GM23248 (cell line): ENCODE measurements at regions not wholly inside any gene's neighbourhood (a gene's known extent, or its start where the extent isn't known, plus 50 kb on each side); places are given as distances from the start of the nearest gene placed in this dataset.

ENCODE experiments used
- DNase-seq: peaks from one replicate; pipeline ENCODE4 v3.0.0-alpha.2; 2015
- H2AFZ ChIP-seq: fragments of 200-600 bp; sonication (generic); 2 replicates; pipeline ENCODE4 v1.6.1; 2016; ENCODE audit warnings: antibody characterized with exemption
- H3F3A ChIP-seq: fragments of 200-600 bp; sonication (generic); 2 replicates; pipeline ENCODE4 v1.6.1; 2016; ENCODE audit warnings: mild to moderate bottlenecking, antibody characterized with exemption, mixed run types; ENCODE audit not compliant: insufficient read depth
- H3K27ac ChIP-seq: fragments of 200-600 bp; sonication (generic); 2 replicates; pipeline ENCODE4 v1.5.1; 2016; ENCODE audit warnings: mild to moderate bottlenecking
- H3K27me3 ChIP-seq: fragments of 200-600 bp; sonication (generic); replicated peaks from 2 replicates; pipeline ENCODE4 v1.6.1; 2016; ENCODE audit warnings: mild to moderate bottlenecking; ENCODE audit not compliant: insufficient read depth
- H3K36me3 ChIP-seq: fragments of 200-600 bp; sonication (generic); 2 replicates; pipeline ENCODE4 v1.6.1; 2016; ENCODE audit warnings: low read depth, mild to moderate bottlenecking
- H3K4me1 ChIP-seq: fragments of 200-600 bp; sonication (generic); 2 replicates; pipeline ENCODE4 v1.6.1; 2016; ENCODE audit warnings: mild to moderate bottlenecking; ENCODE audit not compliant: insufficient read depth
- H3K4me2 ChIP-seq: fragments of 200-600 bp; sonication (generic); one replicate; pipeline ENCODE4 v1.6.1; 2016; ENCODE audit warnings: mild to moderate bottlenecking; ENCODE audit not compliant: unreplicated experiment
- H3K4me3 ChIP-seq: fragments of 200-600 bp; sonication (generic); 2 replicates; pipeline ENCODE4 v1.5.1; 2016; ENCODE audit warnings: mild to moderate bottlenecking
- H3K79me2 ChIP-seq: fragments of 200-600 bp; sonication (generic); 2 replicates; pipeline ENCODE4 v1.6.1; 2016; ENCODE audit warnings: mild to moderate bottlenecking; ENCODE audit not compliant: insufficient read depth
- H3K9ac ChIP-seq: fragments of 200-600 bp; sonication (generic); 2 replicates; pipeline ENCODE4 v1.6.1; 2016; ENCODE audit warnings: mild to moderate bottlenecking
- H3K9me2 ChIP-seq: fragments of 200-600 bp; sonication (generic); 2 replicates; pipeline ENCODE4 v1.6.1; 2016; ENCODE audit warnings: mixed run types, mild to moderate bottlenecking, moderate library complexity; ENCODE audit not compliant: insufficient read depth
- H3K9me3 ChIP-seq: fragments of 200-600 bp; sonication (generic); one replicate; pipeline ENCODE4 v1.6.1; 2017; ENCODE audit warnings: low read depth
- H4K20me1 ChIP-seq: fragments of 200-600 bp; sonication (generic); 2 replicates; pipeline ENCODE4 v1.6.0; 2016; ENCODE audit not compliant: insufficient read depth
- EZH2 ChIP-seq: fragments of 200-600 bp; sonication (generic); IDR thresholded peaks from 2 replicates; pipeline ENCODE4 v1.6.1; 2018; ENCODE audit warnings: antibody characterized with exemption, mild to moderate bottlenecking; ENCODE audit not compliant: insufficient read depth, poor library complexity, severe bottlenecking
- EZH2phosphoT487 ChIP-seq: fragments of 200-600 bp; sonication (generic); IDR thresholded peaks from 2 replicates; pipeline ENCODE4 v1.6.1; 2018; ENCODE audit warnings: antibody characterized with exemption, moderate library complexity, mild to moderate bottlenecking, low read depth; ENCODE audit not compliant: insufficient read depth
- whole genome bisulfite sequencing, 2 experiments: methylation state at CpG; one replicate each; pipeline ENCODE4 v1.1.6; 2015 to 2017; ENCODE audit warnings: low lambda C conversion rate in 2 of 2, low coverage in 1 of 2; ENCODE audit errors: missing lambda C conversion rate in 2 of 2; 5-methylcytosine and 5-hydroxymethylcytosine counted together
- in situ Hi-C: fragments of 300-500 bp; cut with MboI; formaldehyde crosslinking; loops from 2 replicates; pipeline ENCODE4 v1.15.0; 2020

GRCh38 chr1:199751962-199752687 lies 275.4 kb upstream of the NR5A2 start:
- in situ Hi-C loops: no loop called here
- no peak for DNase-seq
- H3K36me3 ChIP-seq: no peaks in the 10 kb centered on the region
- H3K4me3 ChIP-seq: no peak overlapping the region
- no peaks in the 10 kb centered on the region for H3K27me3 ChIP-seq
- H3K27ac ChIP-seq: no peak overlapping the region
- 78% methylated on average over 4 of the region's 4 CpGs for WGBS, 2 experiments
- H3K4me2 ChIP-seq: no peak overlapping the region
- H2AFZ ChIP-seq: no peak overlapping the region
- no peaks in the 10 kb centered on the region for H3K4me1 ChIP-seq
- no peaks in the 10 kb centered on the region for H3K79me2 ChIP-seq
- no peaks in the 10 kb centered on the region for H4K20me1 ChIP-seq
- no peaks in the 10 kb centered on the region for H3F3A ChIP-seq
- no peaks in the 10 kb centered on the region for H3K9me2 ChIP-seq
- TF ChIP-seq EZH2phosphoT487: no peak
- TF ChIP-seq EZH2: no peak
- no peak overlapping the region for H3K9ac ChIP-seq
- H3K9me3 ChIP-seq: no peaks in the 10 kb centered on the region

GRCh38 chr1:199752688-199753027 lies 274.9 kb upstream of the NR5A2 start:
- no peak for DNase-seq
- Histone ChIP-seq H3K36me3 (no peaks in the 10 kb centered on the region), H3F3A (no peaks in the 10 kb centered on the region), H3K9me3 (no peaks in the 10 kb centered on the region), H3K27me3 (no peaks in the 10 kb centered on the region), H3K79me2 (no peaks in the 10 kb centered on the region), H3K4me2 (no peak overlapping the region), H4K20me1 (no peaks in the 10 kb centered on the region), H3K9ac (no peak overlapping the region), H3K4me3 (no peak overlapping the region), H2AFZ (no peak overlapping the region), H3K9me2 (no peaks in the 10 kb centered on the region), H3K4me1 (no peaks in the 10 kb centered on the region), H3K27ac (no peak overlapping the region)
- in situ Hi-C loops: no loop called here
- no peak for TF ChIP-seq EZH2
- TF ChIP-seq EZH2phosphoT487: no peak
- WGBS, 2 experiments: 89 to 92% methylated on average over 2 of the region's 2 CpGs

- WGBS, 2 experiments: 80 to 91% methylated on average over 2 of the region's 2 CpGs
- no peaks in the 10 kb centered on the region for H3K9me3 ChIP-seq
- H3K4me2 ChIP-seq: no peak overlapping the region
- H3K79me2 ChIP-seq: no peaks in the 10 kb centered on the region
- H4K20me1 ChIP-seq: no peaks in the 10 kb centered on the region
- no peaks in the 10 kb centered on the region for H3K9me2 ChIP-seq
- no peak overlapping the region for H3K27ac ChIP-seq
- no peaks in the 10 kb centered on the region for H3K4me1 ChIP-seq
- H2AFZ ChIP-seq: no peak overlapping the region
- in situ Hi-C loops: no loop called here
- no peak overlapping the region for H3K4me3 ChIP-seq
- H3K27me3 ChIP-seq: no peaks in the 10 kb centered on the region
- H3K36me3 ChIP-seq: no peaks in the 10 kb centered on the region
- H3F3A ChIP-seq: no peaks in the 10 kb centered on the region
- H3K9ac ChIP-seq: no peak overlapping the region
- no peak for TF ChIP-seq EZH2phosphoT487
- TF ChIP-seq EZH2: no peak
- no peak for DNase-seq
Observed at GRCh38 chr1:199753513-199753912, 274.0 kb upstream of the NR5A2 start.

GRCh38 chr1:199756066-199756465 lies 271.4 kb upstream of the NR5A2 start:
- H3K4me1 ChIP-seq: peaks cover 8% of the 10 kb centered on the region
- no peak for DNase-seq
- H4K20me1 ChIP-seq: no peaks in the 10 kb centered on the region
- in situ Hi-C loops: no loop called here
- no peaks in the 10 kb centered on the region for H3K79me2 ChIP-seq
- no peak overlapping the region for H3K4me2 ChIP-seq
- 33 to 40% methylated on average over 2 of the region's 2 CpGs for WGBS, 2 experiments
- no peak overlapping the region for H3K9ac ChIP-seq
- TF ChIP-seq EZH2phosphoT487 (no peak), EZH2 (no peak)
- no peaks in the 10 kb centered on the region for H3K36me3 ChIP-seq
- no peak overlapping the region for H2AFZ ChIP-seq
- no peaks in the 10 kb centered on the region for H3K27me3 ChIP-seq
- no peaks in the 10 kb centered on the region for H3K9me2 ChIP-seq
- no peaks in the 10 kb centered on the region for H3K9me3 ChIP-seq
- no peak overlapping the region for H3K27ac ChIP-seq
- no peak overlapping the region for H3K4me3 ChIP-seq
- 0 out of 2 replicates have a peak, but pooled peaks cover 4% of the 10 kb centered on the region for H3F3A ChIP-seq
